GM12878 (cell line): ENCODE measurements at regions not wholly inside any gene's neighbourhood (a gene's known extent, or its start where the extent isn't known, plus 50 kb on each side); places are given as distances from the start of the nearest gene placed in this dataset.

Experiments
- ATAC-seq: fragments of 200-7000 bp; cut with Tn5 transposase; 3 replicates; pipeline ENCODE4 v1.9.1; 2020; ENCODE audit warnings: mild to moderate bottlenecking, moderate library complexity
- BruUV-seq: library from RNA; stranded (reverse); fragments of 400-500 nt; replicated peaks from 2 replicates; lab custom pipeline; 2021; lab: Mats Ljungman, UMichigan
- CTCF ChIA-PET: fragments of 300-600 bp; sonication (Branson Sonifier 250); formaldehyde crosslinking; extraction: SDS; loops from one replicate; lab custom pipeline; 2021; ENCODE audit warnings: inconsistent platforms; lab: Yijun Ruan, JAX
- POLR2A ChIA-PET: fragments of 350-600 bp; formaldehyde crosslinking; extraction: SDS; loops from one replicate; lab custom pipeline; 2021; ENCODE audit warnings: inconsistent platforms; lab: Charles Lee
- RAD21 ChIA-PET: fragments of 300-600 bp; sonication (Branson Sonifier 250); formaldehyde crosslinking; loops from one replicate; lab custom pipeline; 2023; ENCODE audit warnings: antibody characterized with exemption; ENCODE audit not compliant: unreplicated experiment; lab: Charles Lee
- SMC1A ChIA-PET: fragments of 300-600 bp; sonication (Branson Sonifier 250); formaldehyde crosslinking; loops from one replicate; lab custom pipeline; 2023; ENCODE audit not compliant: unreplicated experiment, uncharacterized antibody; lab: Charles Lee
- DNase-seq: peaks from one replicate; pipeline ENCODE4 v3.0.0-alpha.2; 2011; ENCODE audit warnings: low read depth, low spot score
- FAIRE-seq: peaks from 3 replicates; lab custom pipeline; 2011; peaks lifted over from hg19 to GRCh38; lab: Jason Lieb, UNC
- H2AFZ ChIP-seq: 2 replicates; pipeline ENCODE4 v1.6.0; 2011; ENCODE audit warnings: low read depth, low read length, control low read depth; ENCODE audit not compliant: control insufficient read depth
- H3K27ac ChIP-seq: 2 replicates; pipeline ENCODE4 v1.5.1; 2011; ENCODE audit warnings: control low read depth; ENCODE audit not compliant: control insufficient read depth, insufficient read depth
- H3K27me3 ChIP-seq, 2 experiments: replicated peaks in 1 of 2; 2 replicates each; pipeline versions ENCODE4 v1.6.0 to v1.6.1; 2011; ENCODE audit warnings: low read length in 1 of 2; ENCODE audit not compliant: control insufficient read depth in 2 of 2, insufficient read depth in 2 of 2
- H3K36me3 ChIP-seq, 2 experiments: 2 replicates each; pipeline ENCODE4 v1.5.1; 2011; ENCODE audit warnings: low read length in 1 of 2; ENCODE audit not compliant: control insufficient read depth in 2 of 2, insufficient read depth in 2 of 2
- H3K4me1 ChIP-seq: 2 replicates; pipeline ENCODE4 v1.6.1; 2011; ENCODE audit warnings: mild to moderate bottlenecking, low read length, moderate library complexity, mixed read lengths; ENCODE audit not compliant: control insufficient read depth, insufficient read depth
- H3K4me2 ChIP-seq: 2 replicates; pipeline ENCODE4 v1.6.0; 2011; ENCODE audit warnings: control low read depth; ENCODE audit not compliant: control insufficient read depth, insufficient read depth
- H3K4me3 ChIP-seq: fragments of 200-600 bp; sonication (generic); 2 replicates; pipeline ENCODE4 v1.5.1; 2016
- H3K79me2 ChIP-seq: 2 replicates; pipeline ENCODE4 v1.6.0; 2011; ENCODE audit warnings: low read length; ENCODE audit not compliant: control insufficient read depth, insufficient read depth
- H3K9ac ChIP-seq: 2 replicates; pipeline ENCODE4 v1.8.0; 2011; ENCODE audit warnings: low read length, control low read depth, mixed read lengths; ENCODE audit not compliant: control insufficient read depth, insufficient read depth
- H3K9me3 ChIP-seq: replicated peaks from 3 replicates; pipeline ENCODE4 v1.5.1; 2011; ENCODE audit warnings: mild to moderate bottlenecking, low read length; ENCODE audit not compliant: control insufficient read depth, insufficient read depth
- H4K20me1 ChIP-seq: 2 replicates; pipeline ENCODE4 v1.6.0; 2011; ENCODE audit not compliant: control insufficient read depth, insufficient read depth
- ATF2 ChIP-seq: IDR thresholded peaks from 2 replicates; pipeline ENCODE4 v1.6.1; 2012; ENCODE audit warnings: low read length, inconsistent platforms
- BRCA1 ChIP-seq: IDR thresholded peaks from 2 replicates; pipeline ENCODE4 v1.6.1; 2011; ENCODE audit warnings: low read depth, low read length, improper control_type of control experiment
- ELK1 ChIP-seq: IDR thresholded peaks from 2 replicates; pipeline ENCODE4 v1.6.1; 2012; ENCODE audit warnings: low read depth, low read length, improper control_type of control experiment
- SMARCA5 ChIP-seq: fragments of 450-650 bp; IDR thresholded peaks from 2 replicates; pipeline ENCODE4 v1.6.1; 2017; ENCODE audit warnings: mild to moderate bottlenecking
- ZNF217 ChIP-seq: fragments of 450-650 bp; IDR thresholded peaks from 2 replicates; pipeline ENCODE4 v1.6.1; 2017; ENCODE audit warnings: antibody characterized with exemption, mild to moderate bottlenecking
- WGBS: methylation state at CpG from one replicate; pipeline ENCODE4 v1.1.6; 2016; ENCODE audit warnings: low lambda C conversion rate; ENCODE audit not compliant: insufficient replicate concordance, insufficient coverage; ENCODE audit errors: missing lambda C conversion rate; 5-methylcytosine and 5-hydroxymethylcytosine counted together
- in situ Hi-C: fragments of 300-500 bp; cut with MboI; formaldehyde crosslinking; loops from 9 replicates; pipeline ENCODE4 v1.14.3; 2018; ENCODE audit warnings: mixed read lengths
- intact Hi-C: fragments of 100-400 bp; cut with micrococcal nuclease; formaldehyde crosslinking; loops from one replicate; pipeline ENCODE4 v1.14.2; 2022; ENCODE audit not compliant: unreplicated experiment

- DNase-seq (no peak), FAIRE-seq (no peak), ATAC-seq (no peak)
- no peaks in the 10 kb centered on the region for H4K20me1 ChIP-seq
- no peak overlapping the region for H3K4me3 ChIP-seq
- in situ Hi-C loops = no loop called here
- H3K27me3 ChIP-seq = no peaks in the 10 kb centered on the region
- intact Hi-C loops = no loop called here
- ChIA-PET SMC1A (no interaction called here), CTCF (no interaction called here), RAD21 (no interaction called here), POLR2A (no interaction called here)
- H3K27ac ChIP-seq = no peak overlapping the region
- no peaks in the 10 kb centered on the region for H3K4me1 ChIP-seq
- 0% methylated on average over 1 of the region's 1 CpG for WGBS
- no peak overlapping the region for H2AFZ ChIP-seq
- H3K36me3 ChIP-seq = no peaks in the 10 kb centered on the region
- H3K9me3 ChIP-seq = no peaks in the 10 kb centered on the region; the same call in 2 of the 3 replicates
- BruUV-seq = no TSS peak
- H3K79me2 ChIP-seq = no peaks in the 10 kb centered on the region
- H3K4me2 ChIP-seq = no peak overlapping the region
- TF ChIP-seq ELK1 (no peak), ATF2 (no peak), SMARCA5 (no peak), ZNF217 (no peak), BRCA1 (no peak)
- no peak overlapping the region for H3K9ac ChIP-seq
These were observed 118.5 kb upstream of the LGR5 start for GRCh38 chr12:71321130-71321529.
